ENCODE measurements at regions not wholly inside any gene's neighbourhood (a gene's known extent, or its start where the extent isn't known, plus 50 kb on each side); places are given as distances from the start of the nearest gene placed in this dataset.

- Histone ChIP-seq H3K9me3 (ENCODE audit: control insufficient read depth, low read depth, low read length) (no peaks in the 10 kb centered on the region), H3K36me3 (ENCODE audit: control insufficient read depth, low read depth, low read length) (no peaks in the 10 kb centered on the region), H3K4me1 (ENCODE audit: control insufficient read depth, low read depth, low read length) (peaks cover 10% of the 10 kb centered on the region), H3K9ac (ENCODE audit: low read length) (no peak overlapping the region), H3K27ac (ENCODE audit: low read length) (no peak overlapping the region), H3K27me3 (ENCODE audit: control insufficient read depth, insufficient read depth, low read length) (no peaks in the 10 kb centered on the region), H3K4me3 (ENCODE audit: low read length) (no peak overlapping the region)
Measured at GRCh38 chr6:82588859-82589412, 225.3 kb downstream of the TPBG start.

GRCh38 chr6:82589509-82590206 is 226.0 kb downstream of the TPBG start:
- no peak overlapping the region for H3K27ac ChIP-seq (ENCODE audit: low read length)

GRCh38 chr6:82597201-82597600 is 233.6 kb downstream of the TPBG start:
- no peak overlapping the region for H3K9ac ChIP-seq (ENCODE audit: low read length)
- H3K27me3 ChIP-seq (ENCODE audit: control insufficient read depth, insufficient read depth, low read length) = no peaks in the 10 kb centered on the region

More at GRCh38 chr6:82589509-82590206, 226.0 kb downstream of the TPBG start:
- Histone ChIP-seq H3K27me3 (ENCODE audit: control insufficient read depth, insufficient read depth, low read length) (no peaks in the 10 kb centered on the region), H3K4me1 (ENCODE audit: control insufficient read depth, low read depth, low read length) (peaks cover 9% of the 10 kb centered on the region), H3K9ac (ENCODE audit: low read length) (no peak overlapping the region), H3K9me3 (ENCODE audit: control insufficient read depth, low read depth, low read length) (no peaks in the 10 kb centered on the region), H3K4me3 (ENCODE audit: low read length) (no peak overlapping the region), H3K36me3 (ENCODE audit: control insufficient read depth, low read depth, low read length) (no peaks in the 10 kb centered on the region)

GRCh38 chr6:82602776-82603175 is 239.2 kb downstream of the TPBG start:
- no peaks in the 10 kb centered on the region for H3K9me3 ChIP-seq (ENCODE audit: control insufficient read depth, low read depth, low read length)
- H3K36me3 ChIP-seq (ENCODE audit: control insufficient read depth, low read depth, low read length) = no peaks in the 10 kb centered on the region
- H3K27me3 ChIP-seq (ENCODE audit: control insufficient read depth, insufficient read depth, low read length) = no peaks in the 10 kb centered on the region
- no peak overlapping the region for H3K27ac ChIP-seq (ENCODE audit: low read length)
- no peak overlapping the region for H3K4me3 ChIP-seq (ENCODE audit: low read length)
- H3K4me1 ChIP-seq (ENCODE audit: control insufficient read depth, low read depth, low read length) = peaks cover 4% of the 10 kb centered on the region
- no peak overlapping the region for H3K9ac ChIP-seq (ENCODE audit: low read length)

More at GRCh38 chr6:82597201-82597600, 233.6 kb downstream of the TPBG start:
- no peak overlapping the region for H3K4me3 ChIP-seq (ENCODE audit: low read length)
- peaks cover 3% of the 10 kb centered on the region for H3K4me1 ChIP-seq (ENCODE audit: control insufficient read depth, low read depth, low read length)
- no peak overlapping the region for H3K27ac ChIP-seq (ENCODE audit: low read length)
- no peaks in the 10 kb centered on the region for H3K36me3 ChIP-seq (ENCODE audit: control insufficient read depth, low read depth, low read length)
- no peaks in the 10 kb centered on the region for H3K9me3 ChIP-seq (ENCODE audit: control insufficient read depth, low read depth, low read length)

- H3K9ac ChIP-seq (ENCODE audit: low read length) = no peak overlapping the region
- peaks cover 11% of the 10 kb centered on the region for H3K4me1 ChIP-seq (ENCODE audit: control insufficient read depth, low read depth, low read length)
- H3K27me3 ChIP-seq (ENCODE audit: control insufficient read depth, insufficient read depth, low read length) = no peaks in the 10 kb centered on the region
- H3K9me3 ChIP-seq (ENCODE audit: control insufficient read depth, low read depth, low read length) = no peaks in the 10 kb centered on the region
- H3K36me3 ChIP-seq (ENCODE audit: control insufficient read depth, low read depth, low read length) = no peaks in the 10 kb centered on the region
- no peak overlapping the region for H3K27ac ChIP-seq (ENCODE audit: low read length)
- no peak overlapping the region for H3K4me3 ChIP-seq (ENCODE audit: low read length)
Measured at GRCh38 chr6:82603871-82604270, 240.3 kb downstream of the TPBG start.

GRCh38 chr6:82607998-82608725 is 244.5 kb downstream of the TPBG start:
- no peaks in the 10 kb centered on the region for H3K36me3 ChIP-seq (ENCODE audit: control insufficient read depth, low read depth, low read length)
- H3K9me3 ChIP-seq (ENCODE audit: control insufficient read depth, low read depth, low read length) = no peaks in the 10 kb centered on the region
- no peak overlapping the region for H3K9ac ChIP-seq (ENCODE audit: low read length)
- no peak overlapping the region for H3K4me3 ChIP-seq (ENCODE audit: low read length)
- H3K4me1 ChIP-seq (ENCODE audit: control insufficient read depth, low read depth, low read length) = peaks cover 12% of the 10 kb centered on the region
- no peak overlapping the region for H3K27ac ChIP-seq (ENCODE audit: low read length)
- no peaks in the 10 kb centered on the region for H3K27me3 ChIP-seq (ENCODE audit: control insufficient read depth, insufficient read depth, low read length)

GRCh38 chr6:82608781-82609180 is 245.2 kb downstream of the TPBG start:
- no peak overlapping the region for H3K9ac ChIP-seq (ENCODE audit: low read length)
- H3K4me1 ChIP-seq (ENCODE audit: control insufficient read depth, low read depth, low read length) = peaks cover 12% of the 10 kb centered on the region
- H3K36me3 ChIP-seq (ENCODE audit: control insufficient read depth, low read depth, low read length) = no peaks in the 10 kb centered on the region
- no peaks in the 10 kb centered on the region for H3K27me3 ChIP-seq (ENCODE audit: control insufficient read depth, insufficient read depth, low read length)
- H3K9me3 ChIP-seq (ENCODE audit: control insufficient read depth, low read depth, low read length) = no peaks in the 10 kb centered on the region
- no peak overlapping the region for H3K4me3 ChIP-seq (ENCODE audit: low read length)
- no peak overlapping the region for H3K27ac ChIP-seq (ENCODE audit: low read length)

- no peak overlapping the region for H3K27ac ChIP-seq (ENCODE audit: low read length)
Measured at GRCh38 chr6:82611751-82612150, 248.1 kb downstream of the TPBG start.

GRCh38 chr6:82612475-82613039 is 248.9 kb downstream of the TPBG start:
- Histone ChIP-seq H3K36me3 (ENCODE audit: control insufficient read depth, low read depth, low read length) (no peaks in the 10 kb centered on the region), H3K4me3 (ENCODE audit: low read length) (no peak overlapping the region), H3K9me3 (ENCODE audit: control insufficient read depth, low read depth, low read length) (no peaks in the 10 kb centered on the region), H3K9ac (ENCODE audit: low read length) (no peak overlapping the region), H3K27ac (ENCODE audit: low read length) (no peak overlapping the region), H3K4me1 (ENCODE audit: control insufficient read depth, low read depth, low read length) (peaks cover 12% of the 10 kb centered on the region), H3K27me3 (ENCODE audit: control insufficient read depth, insufficient read depth, low read length) (no peaks in the 10 kb centered on the region)

More at GRCh38 chr6:82611751-82612150, 248.1 kb downstream of the TPBG start:
- Histone ChIP-seq H3K36me3 (ENCODE audit: control insufficient read depth, low read depth, low read length) (no peaks in the 10 kb centered on the region), H3K9ac (ENCODE audit: low read length) (no peak overlapping the region), H3K4me1 (ENCODE audit: control insufficient read depth, low read depth, low read length) (peaks cover 12% of the 10 kb centered on the region), H3K4me3 (ENCODE audit: low read length) (no peak overlapping the region), H3K27me3 (ENCODE audit: control insufficient read depth, insufficient read depth, low read length) (no peaks in the 10 kb centered on the region), H3K9me3 (ENCODE audit: control insufficient read depth, low read depth, low read length) (no peaks in the 10 kb centered on the region)

- H3K27me3 ChIP-seq (ENCODE audit: control insufficient read depth, insufficient read depth, low read length) = no peaks in the 10 kb centered on the region
- H3K4me3 ChIP-seq (ENCODE audit: low read length) = no peak overlapping the region
- H3K27ac ChIP-seq (ENCODE audit: low read length) = no peak overlapping the region
- H3K4me1 ChIP-seq (ENCODE audit: control insufficient read depth, low read depth, low read length) = no peaks in the 10 kb centered on the region
- no peak overlapping the region for H3K9ac ChIP-seq (ENCODE audit: low read length)
- H3K36me3 ChIP-seq (ENCODE audit: control insufficient read depth, low read depth, low read length) = no peaks in the 10 kb centered on the region
- no peaks in the 10 kb centered on the region for H3K9me3 ChIP-seq (ENCODE audit: control insufficient read depth, low read depth, low read length)
Measured at GRCh38 chr6:82614518-82614917, 250.9 kb downstream of the TPBG start.

- H3K4me3 ChIP-seq (ENCODE audit: low read length) = no peak overlapping the region
- H3K4me1 ChIP-seq (ENCODE audit: control insufficient read depth, low read depth, low read length) = no peaks in the 10 kb centered on the region
- no peaks in the 10 kb centered on the region for H3K27me3 ChIP-seq (ENCODE audit: control insufficient read depth, insufficient read depth, low read length)
- H3K9me3 ChIP-seq (ENCODE audit: control insufficient read depth, low read depth, low read length) = no peaks in the 10 kb centered on the region
- H3K27ac ChIP-seq (ENCODE audit: low read length) = no peak overlapping the region
- H3K36me3 ChIP-seq (ENCODE audit: control insufficient read depth, low read depth, low read length) = no peaks in the 10 kb centered on the region
- H3K9ac ChIP-seq (ENCODE audit: low read length) = no peak overlapping the region
Measured at GRCh38 chr6:82616386-82617028, 252.9 kb downstream of the TPBG start.
